Calu3 (cell line): ENCODE measurements at regions not wholly inside any gene's neighbourhood (a gene's known extent, or its start where the extent isn't known, plus 50 kb on each side); places are given as distances from the start of the nearest gene placed in this dataset.

Experiments used
- BruUV-seq: library from RNA; stranded (reverse); fragments of 400-500 nt; replicated peaks from 2 replicates; lab custom pipeline; 2021; lab: Mats Ljungman, UMichigan
- CTCF ChIA-PET: fragments of 300-600 bp; sonication (Branson Sonifier 250); formaldehyde crosslinking; loops from one replicate; lab custom pipeline; 2022; ENCODE audit warnings: antibody characterized with exemption; lab: Charles Lee
- DNase-seq: peaks from one replicate; pipeline ENCODE4 v3.0.0; 2022
- H3K27ac Mint-ChIP-seq: one replicate; pipeline ENCODE4 v1.8.0; 2022; ENCODE audit warnings: mixed read lengths; ENCODE audit not compliant: unreplicated experiment
- H3K27me3 Mint-ChIP-seq: one replicate; pipeline ENCODE4 v1.8.0; 2022; ENCODE audit warnings: mixed read lengths; ENCODE audit not compliant: unreplicated experiment
- H3K36me3 Mint-ChIP-seq: one replicate; pipeline ENCODE4 v1.8.0; 2022; ENCODE audit warnings: mild to moderate bottlenecking, moderate library complexity, mixed read lengths; ENCODE audit not compliant: insufficient read depth, unreplicated experiment
- H3K4me1 Mint-ChIP-seq: one replicate; pipeline ENCODE4 v1.8.0; 2022; ENCODE audit warnings: mild to moderate bottlenecking, low read depth, mixed read lengths; ENCODE audit not compliant: unreplicated experiment
- H3K4me3 Mint-ChIP-seq: one replicate; pipeline ENCODE4 v1.8.0; 2022; ENCODE audit warnings: mild to moderate bottlenecking, low read depth, moderate library complexity, mixed read lengths; ENCODE audit not compliant: unreplicated experiment
- H3K9me3 Mint-ChIP-seq: one replicate; pipeline ENCODE4 v1.8.0; 2022; ENCODE audit warnings: low read depth, mixed read lengths; ENCODE audit not compliant: unreplicated experiment
- CTCF ChIP-seq: fragments of 200-600 bp; IDR thresholded peaks from one replicate; pipeline ENCODE4 v1.8.0; 2022; ENCODE audit warnings: antibody characterized with exemption; ENCODE audit not compliant: unreplicated experiment
- intact Hi-C: fragments of 100-400 bp; cut with micrococcal nuclease; formaldehyde crosslinking; loops from one replicate; pipeline ENCODE4 v1.10.0; 2022; ENCODE audit not compliant: unreplicated experiment

GRCh38 chr5:167953151-167953798 is 338.2 kb upstream of the WWC1 start:
- peaks cover 5% of the 10 kb centered on the region for H3K9me3 Mint-ChIP-seq
- peaks cover 95% of the 10 kb centered on the region for H3K27me3 Mint-ChIP-seq
- H3K4me3 Mint-ChIP-seq: no peak overlapping the region
- H3K36me3 Mint-ChIP-seq: no peaks in the 10 kb centered on the region
- DNase-seq: no peak
- no peak overlapping the region for H3K27ac Mint-ChIP-seq
- BruUV-seq: no TSS peak
- intact Hi-C loops: no loop called here
- TF ChIP-seq CTCF: no peak
- H3K4me1 Mint-ChIP-seq: no peaks in the 10 kb centered on the region
- CTCF ChIA-PET: interaction anchor here (0.6 kb wide), 1 partner anchor 313 kb away, joined by 3 read pairs; no protein-coding TSS in a partner anchor

GRCh38 chr5:167961731-167962130 is 329.7 kb upstream of the WWC1 start:
- BruUV-seq: no TSS peak
- H3K27ac Mint-ChIP-seq: no peak overlapping the region
- CTCF ChIA-PET: no interaction called here
- TF ChIP-seq CTCF: no peak
- H3K27me3 Mint-ChIP-seq: peaks cover 88% of the 10 kb centered on the region
- DNase-seq: no peak
- no peaks in the 10 kb centered on the region for H3K36me3 Mint-ChIP-seq
- H3K4me1 Mint-ChIP-seq: no peaks in the 10 kb centered on the region
- intact Hi-C loops: loop anchor here (5.0 kb wide), 1 partner anchor 256 kb away; no protein-coding TSS in a partner anchor
- no peak overlapping the region for H3K4me3 Mint-ChIP-seq
- peaks cover 2% of the 10 kb centered on the region for H3K9me3 Mint-ChIP-seq

GRCh38 chr5:167964529-167964928 is 326.9 kb upstream of the WWC1 start:
- Mint-ChIP-seq H3K4me1 (no peaks in the 10 kb centered on the region), H3K27ac (no peak overlapping the region), H3K9me3 (no peaks in the 10 kb centered on the region), H3K36me3 (no peaks in the 10 kb centered on the region), H3K27me3 (peaks cover 87% of the 10 kb centered on the region), H3K4me3 (no peak overlapping the region)
- intact Hi-C loops: loop anchor here (5.0 kb wide), 1 partner anchor 253 kb away; no protein-coding TSS in a partner anchor
- BruUV-seq: no TSS peak
- no peak for DNase-seq
- no peak for TF ChIP-seq CTCF
- CTCF ChIA-PET: no interaction called here

- Mint-ChIP-seq H3K36me3 (no peaks in the 10 kb centered on the region), H3K9me3 (no peaks in the 10 kb centered on the region), H3K27ac (no peak overlapping the region), H3K4me3 (no peak overlapping the region), H3K4me1 (no peaks in the 10 kb centered on the region), H3K27me3 (peaks cover 89% of the 10 kb centered on the region)
- no peak for TF ChIP-seq CTCF
- intact Hi-C loops: no loop called here
- DNase-seq: no peak
- BruUV-seq: no TSS peak
- CTCF ChIA-PET: no interaction called here
Observed at GRCh38 chr5:167965710-167966109, 325.7 kb upstream of the WWC1 start.
